ENCODE measurements at regions not wholly inside any gene's neighbourhood (a gene's known extent, or its start where the extent isn't known, plus 50 kb on each side); places are given as distances from the start of the nearest gene placed in this dataset.

GRCh38 chr5:167802755-167803431, 488.6 kb upstream of the WWC1 start:
- no peak for TF ChIP-seq EZH2 (IDR thresholded peaks at IDR 0.05; ENCODE audit: borderline replicate concordance, low read depth, low read length, severe bottlenecking)
- no peak for TF ChIP-seq MYC (IDR thresholded peaks at IDR 0.05; ENCODE audit: low read depth, low read length)
- no peak for TF ChIP-seq CTCF (IDR thresholded peaks at IDR 0.05; ENCODE audit: extremely low read depth in 1 of 2, insufficient read depth in 1 of 2, low read depth in 1 of 2, low read length in 2 of 2)
- no peak for TF ChIP-seq JUN (IDR thresholded peaks at IDR 0.05; ENCODE audit: borderline replicate concordance, insufficient read depth, insufficient read length, low read depth)
- TF ChIP-seq POLR2A (IDR thresholded peaks at IDR 0.05; ENCODE audit: low read depth, low read length): no peak
- TF ChIP-seq POLR2AphosphoS5 (IDR thresholded peaks at IDR 0.05; ENCODE audit: insufficient read depth, low read depth, low read length): no peak
- TF ChIP-seq, protein P1, sequence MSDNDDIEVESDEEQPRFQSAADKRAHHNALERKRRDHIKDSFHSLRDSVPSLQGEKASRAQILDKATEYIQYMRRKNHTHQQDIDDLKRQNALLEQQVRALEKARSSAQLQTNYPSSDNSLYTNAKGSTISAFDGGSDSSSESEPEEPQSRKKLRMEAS (IDR thresholded peaks at IDR 0.05; ENCODE audit: insufficient read depth, insufficient read length): no peak
- no peak for TF ChIP-seq FOS (IDR thresholded peaks at IDR 0.05; ENCODE audit: borderline replicate concordance, insufficient read depth, low read length)

Measured in endothelial cell of umbilical vein (primary cell).